OCI-M2 (cell line): ENCODE measurements at regions not wholly inside any gene's neighbourhood (a gene's known extent, or its start where the extent isn't known, plus 50 kb on each side); places are given as distances from the start of the nearest gene placed in this dataset.

Experiments used
- DNase-seq: peaks from one replicate; lab custom pipeline; 2025; ENCODE audit not compliant: unreplicated experiment; lab: John Stamatoyannopoulos, UW

- no peak for DNase-seq
These were observed 1089.9 kb upstream of the CDH6 start for GRCh38 chr5:30103452-30104202.

- DNase-seq: no peak
These were observed 1090.4 kb upstream of the CDH6 start for GRCh38 chr5:30103052-30103451.

GRCh38 chr5:30102185-30102584, 1091.3 kb upstream of the CDH6 start:
- DNase-seq: no peak

- no peak for DNase-seq
These were observed 1092.6 kb upstream of the CDH6 start for GRCh38 chr5:30100929-30101328.

GRCh38 chr5:30100148-30100713, 1093.3 kb upstream of the CDH6 start:
- DNase-seq: no peak

- DNase-seq: no peak
These were observed 1093.9 kb upstream of the CDH6 start for GRCh38 chr5:30099634-30100033.

- DNase-seq: no peak
These were observed 1094.5 kb upstream of the CDH6 start for GRCh38 chr5:30098940-30099339.

- DNase-seq: no peak
These were observed 1100.9 kb upstream of the CDH6 start for GRCh38 chr5:30092548-30092947.

GRCh38 chr5:30069441-30070263, 1123.8 kb upstream of the CDH6 start:
- DNase-seq: no peak

- DNase-seq: no peak
These were observed 1130.0 kb upstream of the CDH6 start for GRCh38 chr5:30063503-30063902.

- DNase-seq: no peak
These were observed 1141.5 kb upstream of the CDH6 start for GRCh38 chr5:30051976-30052375.

GRCh38 chr5:30050056-30050815, 1143.2 kb upstream of the CDH6 start:
- DNase-seq: no peak

GRCh38 chr5:30042677-30043076, 1150.8 kb upstream of the CDH6 start:
- DNase-seq: no peak

- DNase-seq: no peak
These were observed 1151.6 kb upstream of the CDH6 start for GRCh38 chr5:30041831-30042385.

- DNase-seq: no peak
These were observed 1152.2 kb upstream of the CDH6 start for GRCh38 chr5:30041291-30041690.

- DNase-seq: no peak
These were observed 1152.9 kb upstream of the CDH6 start for GRCh38 chr5:30040488-30041118.

GRCh38 chr5:30039379-30039778, 1154.1 kb upstream of the CDH6 start:
- no peak for DNase-seq

GRCh38 chr5:30034870-30035269, 1158.6 kb upstream of the CDH6 start:
- DNase-seq: no peak

GRCh38 chr5:30030101-30030500, 1163.4 kb upstream of the CDH6 start:
- DNase-seq: no peak

- no peak for DNase-seq
These were observed 1191.7 kb upstream of the CDH6 start for GRCh38 chr5:30001826-30002225.

- no peak for DNase-seq
These were observed 1193.3 kb upstream of the CDH6 start for GRCh38 chr5:30000231-30000630.
